SK-N-SH (cell line): ENCODE measurements at regions not wholly inside any gene's neighbourhood (a gene's known extent, or its start where the extent isn't known, plus 50 kb on each side); places are given as distances from the start of the nearest gene placed in this dataset.

Experiments used
- CTCF ChIA-PET: fragments of 300-600, 350-600 bp; formaldehyde crosslinking; extraction: SDS; loops from one replicate; lab custom pipeline; 2021; lab: Yijun Ruan, JAX
- POLR2A ChIA-PET: fragments of 350-600 bp; sonication (Branson Sonifier 250); formaldehyde crosslinking; extraction: SDS; loops from one replicate; lab custom pipeline; 2020; ENCODE audit warnings: antibody characterized with exemption, inconsistent platforms; lab: Yijun Ruan, JAX
- DNase-seq: peaks from one replicate; pipeline ENCODE4 v3.0.0; 2012
- H2AFZ ChIP-seq: fragments of 200-600 bp; sonication (generic); 2 replicates; pipeline ENCODE4 v1.8.1; 2016; ENCODE audit warnings: antibody characterized with exemption, mild to moderate bottlenecking, low read depth
- H3F3A ChIP-seq: fragments of 200-600 bp; sonication (generic); replicated peaks from 2 replicates; pipeline ENCODE3; 2016; ENCODE audit warnings: antibody characterized with exemption, mild to moderate bottlenecking; ENCODE audit not compliant: insufficient read depth
- H3K27ac ChIP-seq, 2 experiments: fragments of 200-500 bp in 1 of 2; fragments of 200-600 bp in 1 of 2; sonication (Bioruptor generic) in 1 of 2; sonication (generic), shearing (Covaris generic) in 1 of 2; 2 replicates each; pipeline versions ENCODE4 v1.5.1 to v1.6.1; 2014 to 2016; ENCODE audit warnings: low read depth in 2 of 2, inconsistent platforms in 1 of 2, low read length in 1 of 2, mild to moderate bottlenecking in 1 of 2, mixed read lengths in 1 of 2
- H3K27me3 ChIP-seq: fragments of 200-600 bp; sonication (generic), shearing (Covaris generic); 2 replicates; pipeline ENCODE4 v1.6.1; 2016; ENCODE audit warnings: mixed run types; ENCODE audit not compliant: insufficient read depth
- H3K36me3 ChIP-seq, 2 experiments: fragments of 200-500 bp in 1 of 2; fragments of 200-600 bp in 1 of 2; sonication (Bioruptor generic) in 1 of 2; sonication (generic) in 1 of 2; replicated peaks in 1 of 2; 2 replicates each; pipeline versions ENCODE3 to v1.5.1; 2014 to 2016; ENCODE audit warnings: low read length in 1 of 2, mild to moderate bottlenecking in 1 of 2; ENCODE audit not compliant: insufficient read depth in 2 of 2, control insufficient read depth in 1 of 2
- H3K4me1 ChIP-seq, 2 experiments: fragments of 200-500 bp in 1 of 2; fragments of 200-600 bp in 1 of 2; sonication (Bioruptor generic) in 1 of 2; sonication (generic), shearing (Covaris generic) in 1 of 2; 2 replicates each; pipeline versions ENCODE4 v1.5.1 to v1.6.1; 2014 to 2016; ENCODE audit warnings: low read depth in 1 of 2, low read length in 1 of 2, mixed run types in 1 of 2; ENCODE audit not compliant: insufficient read depth in 2 of 2, control insufficient read depth in 1 of 2
- H3K4me2 ChIP-seq: fragments of 200-600 bp; sonication (generic), shearing (Covaris generic); 2 replicates; pipeline ENCODE4 v1.6.1; 2017; ENCODE audit warnings: mixed run types
- H3K4me3 ChIP-seq, 2 experiments: fragments of 200-500 bp in 1 of 2; fragments of 200-600 bp in 1 of 2; sonication (Bioruptor generic) in 1 of 2; sonication (generic), shearing (Covaris generic) in 1 of 2; 2 replicates each; pipeline versions ENCODE4 v1.5.1 to v1.8.1; 2014 to 2016; ENCODE audit warnings: low read depth in 2 of 2, inconsistent platforms in 1 of 2, low read length in 1 of 2, mild to moderate bottlenecking in 1 of 2, mixed read lengths in 1 of 2, moderate library complexity in 1 of 2
- H3K79me2 ChIP-seq: fragments of 200-600 bp; sonication (generic); 2 replicates; pipeline ENCODE4 v1.8.1; 2017; ENCODE audit warnings: mild to moderate bottlenecking; ENCODE audit not compliant: insufficient read depth
- H3K9ac ChIP-seq: fragments of 200-600 bp; sonication (generic); 2 replicates; pipeline ENCODE4 v1.6.1; 2017; ENCODE audit warnings: mixed run types
- H3K9me2 ChIP-seq: fragments of 200-600 bp; sonication (generic); 2 replicates; pipeline ENCODE4 v1.6.1; 2017; ENCODE audit warnings: mixed run types
- H3K9me3 ChIP-seq: fragments of 200-600 bp; sonication (generic); 2 replicates; pipeline ENCODE4 v1.6.1; 2017; ENCODE audit warnings: mixed run types, mild to moderate bottlenecking, moderate library complexity
- H4K20me1 ChIP-seq: fragments of 200-600 bp; sonication (generic); 2 replicates; pipeline ENCODE4 v1.6.1; 2017; ENCODE audit warnings: mild to moderate bottlenecking, mixed run types; ENCODE audit not compliant: insufficient read depth
- CHD2 ChIP-seq: fragments of 150-350 bp; IDR thresholded peaks from 2 replicates; pipeline ENCODE4 v1.6.1; 2018; ENCODE audit warnings: low read length; ENCODE audit not compliant: partially characterized antibody
- ELF1 ChIP-seq: IDR thresholded peaks from 2 replicates; pipeline ENCODE4 v1.4.0; 2012
- EP300 ChIP-seq, 2 experiments: IDR thresholded peaks; 2 replicates each; pipeline versions ENCODE4 v1.4.0 to v1.6.1; 2012; ENCODE audit warnings: borderline replicate concordance in 1 of 2, low read depth in 1 of 2, low read length in 1 of 2
- EZH2phosphoT487 ChIP-seq: fragments of 200-600 bp; sonication (generic); IDR thresholded peaks from 2 replicates; pipeline ENCODE4 v1.6.1; 2017; ENCODE audit warnings: low read depth, mixed run types, mild to moderate bottlenecking, antibody characterized with exemption, moderate library complexity, borderline replicate concordance
- FOSL2 ChIP-seq: IDR thresholded peaks from 2 replicates; pipeline ENCODE4 v1.4.0; 2012; ENCODE audit warnings: low read depth, mild to moderate bottlenecking, moderate library complexity, borderline replicate concordance
- GATA2 ChIP-seq: sonication (generic); formaldehyde crosslinking; IDR thresholded peaks from 2 replicates; pipeline ENCODE4 v1.5.0; 2020; ENCODE audit warnings: mild to moderate bottlenecking, missing genetic modification reagents
- JUND ChIP-seq: IDR thresholded peaks from 2 replicates; pipeline ENCODE4 v1.4.0; 2012
- MEF2A ChIP-seq: IDR thresholded peaks from 2 replicates; pipeline ENCODE4 v1.4.0; 2012; ENCODE audit warnings: low read depth, borderline replicate concordance
- NRF1 ChIP-seq: IDR thresholded peaks from 2 replicates; pipeline ENCODE4 v1.6.1; 2012; ENCODE audit warnings: low read depth, mild to moderate bottlenecking, low read length
- RCOR1 ChIP-seq: fragments of 150-350 bp; IDR thresholded peaks from 2 replicates; pipeline ENCODE4 v1.6.1; 2017; ENCODE audit warnings: antibody characterized with exemption, low read length
- REST ChIP-seq: IDR thresholded peaks from 2 replicates; pipeline ENCODE4 v1.6.1; 2012; ENCODE audit warnings: mild to moderate bottlenecking, low read depth, low read length, moderate library complexity
- RXRA ChIP-seq: IDR thresholded peaks from 2 replicates; pipeline ENCODE4 v1.4.0; 2012; ENCODE audit warnings: low read depth, mild to moderate bottlenecking, borderline replicate concordance
- SIN3A ChIP-seq: IDR thresholded peaks from 2 replicates; pipeline ENCODE4 v1.6.1; 2012; ENCODE audit warnings: low read depth, mild to moderate bottlenecking, low read length, moderate library complexity, borderline replicate concordance
- SMC3 ChIP-seq: IDR thresholded peaks from 2 replicates; pipeline ENCODE4 v1.6.1; 2012; ENCODE audit warnings: low read depth, low read length, improper control_type of control experiment
- TCF12 ChIP-seq: IDR thresholded peaks from 2 replicates; pipeline ENCODE4 v1.4.0; 2012
- TEAD4 ChIP-seq: IDR thresholded peaks from 2 replicates; pipeline ENCODE4 v1.4.0; 2012; ENCODE audit warnings: mild to moderate bottlenecking, borderline replicate concordance; ENCODE audit not compliant: insufficient read depth
- USF1 ChIP-seq: IDR thresholded peaks from 2 replicates; pipeline ENCODE4 v1.4.0; 2012; ENCODE audit warnings: low read depth, borderline replicate concordance
- ZBTB33 ChIP-seq: IDR thresholded peaks from 2 replicates; pipeline ENCODE4 v1.4.0; 2012; ENCODE audit warnings: low read depth, borderline replicate concordance
- WGBS: methylation state at CpG from one replicate; pipeline ENCODE4 v1.1.6; 2017; ENCODE audit warnings: low lambda C conversion rate; 5-methylcytosine and 5-hydroxymethylcytosine counted together

GRCh38 chr16:86868786-86869185 is 290.4 kb downstream of the FOXL1 start:
- H4K20me1 ChIP-seq: no peaks in the 10 kb centered on the region
- no peak overlapping the region for H3K4me3 ChIP-seq
- WGBS: 15% methylated on average over 11 of the region's 11 CpGs
- no peaks in the 10 kb centered on the region for H3K9me2 ChIP-seq
- H3K9me3 ChIP-seq: no peaks in the 10 kb centered on the region
- peaks cover 93% of the 10 kb centered on the region for H3K27me3 ChIP-seq
- H3K4me2 ChIP-seq: peak overlapping the region; percentile 44; the same call in 1 of the 2 replicates
- peak; percentile 10; the same call in 1 of the 2 replicates for TF ChIP-seq EZH2phosphoT487
- TF ChIP-seq RXRA: no peak
- no peak for TF ChIP-seq CHD2
- H3K9ac ChIP-seq: no peak overlapping the region
- no peak overlapping the region for H3K27ac ChIP-seq
- no peaks in the 10 kb centered on the region for H3K36me3 ChIP-seq
- POLR2A ChIA-PET: no interaction called here
- CTCF ChIA-PET: no interaction called here
- H3K4me1 ChIP-seq: no peaks in the 10 kb centered on the region
- H3K79me2 ChIP-seq: no peaks in the 10 kb centered on the region
- no peak for DNase-seq
- H2AFZ ChIP-seq: no peak overlapping the region
- H3F3A ChIP-seq: no peaks in the 10 kb centered on the region

GRCh38 chr16:86869288-86870022 is 291.1 kb downstream of the FOXL1 start:
- Histone ChIP-seq H3K9me3 (no peaks in the 10 kb centered on the region), H3K36me3 (no peaks in the 10 kb centered on the region), H3K4me1 (no peaks in the 10 kb centered on the region), H3F3A (no peaks in the 10 kb centered on the region), H3K27ac (no peak overlapping the region), H3K27me3 (peaks cover 91% of the 10 kb centered on the region), H3K4me3 (no peak overlapping the region), H3K9ac (no peak overlapping the region), H2AFZ (no peak overlapping the region), H3K4me2 (no peak overlapping the region), H3K79me2 (no peaks in the 10 kb centered on the region), H3K9me2 (no peaks in the 10 kb centered on the region), H4K20me1 (no peaks in the 10 kb centered on the region)
- 43% methylated on average over 29 of the region's 32 CpGs for WGBS
- DNase-seq: no peak
- CTCF ChIA-PET: no interaction called here
- POLR2A ChIA-PET: no interaction called here
- TF ChIP-seq ZBTB33 (no peak), ELF1 (no peak), SIN3A (no peak), TCF12 (no peak), GATA2 (no peak), USF1 (no peak), RCOR1 (no peak), JUND (no peak), REST (no peak), SMC3 (no peak), FOSL2 (no peak), RXRA (no peak), EP300 (IDR thresholded peaks at IDR 0.05; ENCODE audit: borderline replicate concordance in 1 of 2, low read depth in 1 of 2, low read length in 1 of 2) (no peak), TEAD4 (no peak), CHD2 (no peak), NRF1 (no peak), MEF2A (no peak)
- TF ChIP-seq, all 33 proteins: peak for 0
